ENCODE measurements at regions not wholly inside any gene's neighbourhood (a gene's known extent, or its start where the extent isn't known, plus 50 kb on each side); places are given as distances from the start of the nearest gene placed in this dataset.
"Not testable (repeated sequence)": the region's sequence is repeated elsewhere in the genome, so short reads cannot be mapped to it uniquely, and the experiment has no call there.

DNA sequence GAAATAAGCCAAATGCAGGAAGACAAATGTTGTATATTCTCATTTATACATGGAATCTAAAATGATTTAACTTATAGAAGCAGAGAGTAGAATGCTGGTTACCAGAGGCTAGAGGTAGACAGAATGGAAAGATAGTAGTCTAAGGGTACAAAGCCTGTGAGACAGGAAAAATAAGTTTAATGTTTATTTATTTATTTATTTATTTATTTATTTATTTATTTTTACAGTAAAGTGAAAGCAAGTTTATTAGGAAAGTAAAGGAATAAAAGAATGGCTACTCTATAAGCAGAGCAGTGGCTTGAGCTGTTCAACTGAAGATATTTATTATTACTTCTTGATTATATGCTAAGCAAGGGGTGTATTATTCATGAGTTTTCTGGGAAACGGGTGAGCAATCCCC is 203.2 kb downstream of the LAS1L start:
- no peak for DNase-seq

DNA sequence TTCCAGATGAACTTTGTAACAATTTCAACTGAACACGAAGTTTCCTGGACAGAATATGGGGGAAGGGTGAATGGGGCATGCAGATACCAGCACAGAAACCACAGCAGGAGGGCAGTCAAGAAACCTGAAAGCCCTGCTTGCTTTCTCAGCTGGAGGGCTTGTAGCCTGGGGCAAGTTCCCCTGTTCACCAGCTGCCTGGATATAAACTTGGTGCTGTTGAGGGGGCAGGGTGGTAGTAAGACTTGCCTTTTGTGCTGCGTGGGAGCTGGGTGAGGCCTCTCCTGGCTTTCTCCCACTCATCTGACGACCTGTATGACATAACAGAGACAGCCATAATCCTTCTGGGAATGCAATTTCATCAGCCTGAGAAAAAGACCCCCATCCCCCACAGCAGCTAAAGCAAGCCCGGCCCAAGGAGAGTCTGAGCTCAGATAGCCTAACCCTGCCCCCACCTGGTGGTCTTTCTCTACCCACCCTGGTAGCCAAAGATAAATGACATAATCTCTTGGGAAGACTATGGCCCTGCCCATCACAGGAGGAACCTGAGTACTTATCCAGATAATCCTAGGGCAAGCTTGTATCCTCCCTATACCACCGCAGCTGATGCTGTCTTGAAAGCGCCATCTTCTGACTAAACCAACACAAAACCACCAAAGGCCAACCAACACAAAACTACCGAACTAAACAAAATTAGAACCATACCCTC is 234.3 kb downstream of the LAS1L start:
- no peak for DNase-seq

- not testable (repeated sequence) for DNase-seq
Observed at GRCh38 chrX:65282905-65283304, 251.7 kb downstream of the LAS1L start.

DNA sequence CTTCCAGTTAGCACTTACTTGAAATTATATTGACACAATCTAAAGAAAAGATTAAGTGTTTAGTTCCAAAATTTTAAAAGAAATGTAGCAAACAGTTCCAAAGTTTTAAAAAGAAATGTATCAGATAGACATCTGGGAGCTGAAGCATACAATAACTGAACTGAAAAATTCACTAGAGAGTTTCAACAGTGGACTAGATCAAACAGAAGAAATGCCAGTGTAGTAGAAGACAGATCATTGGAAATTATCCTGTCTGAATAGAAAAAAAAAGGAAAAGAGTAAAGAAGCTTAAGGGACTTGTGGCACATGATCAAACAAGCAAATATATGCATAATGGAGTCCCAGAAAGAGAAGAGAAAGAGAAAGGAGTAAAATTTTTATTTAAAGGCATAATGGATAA is 261.4 kb downstream of the LAS1L start:
- no peak for DNase-seq

- DNase-seq, result no peak
Observed at GRCh38 chrX:65266482-65266881, 268.1 kb downstream of the LAS1L start.

- DNase-seq, result no peak
Observed at GRCh38 chrX:65253817-65254216, 277.6 kb upstream of the ZC4H2 start.

DNA sequence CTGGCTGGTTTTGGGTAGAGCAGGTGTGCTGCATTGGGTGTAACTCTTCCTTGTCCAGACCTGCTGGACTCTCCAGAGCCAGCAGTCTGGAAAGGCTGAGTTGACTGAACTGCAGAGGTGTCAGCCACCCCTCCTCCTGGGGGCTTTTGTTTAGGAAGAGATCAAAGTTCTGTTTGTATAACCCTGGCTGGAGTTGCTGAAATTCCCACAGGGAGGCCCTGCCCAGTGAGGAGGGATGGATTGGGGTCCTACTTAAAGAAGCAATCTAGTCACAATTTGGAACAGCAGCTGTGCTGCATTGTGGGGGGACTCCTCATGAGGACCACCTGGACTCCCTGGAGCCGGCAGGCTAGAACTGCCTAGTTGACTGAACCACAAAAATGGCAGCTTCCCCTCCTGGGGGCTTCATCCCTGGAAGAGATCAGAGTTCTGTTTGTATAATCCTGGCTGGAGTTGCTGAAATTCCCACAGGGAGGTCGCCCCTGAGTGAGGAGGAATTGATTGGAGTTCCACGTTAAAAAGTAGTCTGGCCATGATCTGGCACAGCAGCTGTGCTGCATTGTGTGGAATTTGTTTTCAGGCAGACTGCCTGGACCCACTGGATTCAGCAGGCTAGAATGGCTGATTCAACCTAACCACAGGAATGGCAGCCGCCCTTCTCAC is 264.9 kb upstream of the ZC4H2 start:
- DNase-seq, result no peak

DNA sequence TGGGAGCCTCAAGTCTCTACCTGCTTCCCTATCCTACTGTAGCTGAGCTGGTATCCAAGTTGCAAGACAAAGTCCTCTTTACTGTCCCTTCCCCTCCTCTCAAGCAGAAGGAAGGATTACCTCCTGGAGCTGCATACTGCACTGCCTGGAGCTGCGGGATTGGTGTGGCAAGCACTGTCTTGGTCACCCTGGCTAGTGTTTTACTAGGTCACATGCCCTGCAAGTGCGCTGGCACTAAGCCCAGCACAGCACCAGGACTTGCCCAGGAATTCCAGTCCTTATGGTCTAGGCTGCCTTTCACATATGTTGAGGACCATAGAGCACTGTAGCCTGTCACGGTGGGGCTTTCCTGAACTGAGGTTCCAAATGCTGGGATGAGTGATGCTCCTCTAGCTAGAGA is 227.3 kb upstream of the ZC4H2 start:
- no peak for DNase-seq

- DNase-seq, result no peak
Observed at GRCh38 chrX:65196758-65197360, 220.6 kb upstream of the ZC4H2 start.

- DNase-seq, result no peak
Observed at GRCh38 chrX:65195621-65196020, 219.4 kb upstream of the ZC4H2 start.

DNA sequence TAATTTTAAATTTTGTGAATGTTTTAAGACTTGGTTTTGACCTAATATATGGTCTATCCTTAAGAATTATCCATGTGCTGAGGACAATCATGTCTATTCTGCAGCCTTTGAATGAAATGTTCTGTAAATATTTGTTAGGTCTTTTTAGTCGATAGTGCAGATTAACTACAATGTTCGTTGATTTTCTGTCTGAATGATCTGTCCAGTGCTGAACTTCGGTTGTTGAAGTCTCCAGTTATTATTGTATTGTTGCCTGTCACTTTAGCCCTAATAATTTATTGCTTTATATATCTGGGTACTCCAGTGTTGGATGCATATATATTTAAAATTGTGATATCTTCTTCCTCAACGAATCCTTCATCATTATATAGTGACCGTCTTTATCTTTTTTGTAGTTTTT is 218.3 kb upstream of the ZC4H2 start:
- no peak for DNase-seq

GRCh38 chrX:65163325-65163724 is 187.1 kb upstream of the ZC4H2 start:
- DNase-seq, result not testable (repeated sequence)

DNA sequence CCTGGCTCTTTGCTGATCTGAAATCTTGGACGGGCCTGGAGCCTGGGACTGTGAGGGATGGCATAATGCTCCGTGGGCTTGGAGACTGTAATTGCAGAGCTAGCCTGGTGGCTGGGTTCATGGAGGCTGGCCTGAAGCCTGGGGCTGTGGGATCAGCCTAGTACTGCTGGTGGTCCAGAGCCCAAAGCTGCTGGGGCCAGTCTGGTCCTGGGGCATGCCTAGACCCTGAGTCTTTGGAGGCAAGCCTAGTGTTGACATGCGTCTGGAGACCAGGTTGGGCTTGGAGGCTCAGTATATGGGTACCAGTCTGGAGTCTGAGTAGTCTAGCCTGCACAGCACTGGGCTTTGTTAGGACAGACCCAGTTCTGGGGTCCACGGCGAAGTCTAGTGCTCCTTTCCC is 172.0 kb upstream of the ZC4H2 start:
- DNase-seq, result no peak

GRCh38 chrX:65136424-65136823 is 160.2 kb upstream of the ZC4H2 start:
- DNase-seq, result no peak

GRCh38 chrX:65127842-65128241 is 151.6 kb upstream of the ZC4H2 start:
- no peak for DNase-seq

GRCh38 chrX:65098851-65099250 is 122.6 kb upstream of the ZC4H2 start:
- no peak for DNase-seq

DNA sequence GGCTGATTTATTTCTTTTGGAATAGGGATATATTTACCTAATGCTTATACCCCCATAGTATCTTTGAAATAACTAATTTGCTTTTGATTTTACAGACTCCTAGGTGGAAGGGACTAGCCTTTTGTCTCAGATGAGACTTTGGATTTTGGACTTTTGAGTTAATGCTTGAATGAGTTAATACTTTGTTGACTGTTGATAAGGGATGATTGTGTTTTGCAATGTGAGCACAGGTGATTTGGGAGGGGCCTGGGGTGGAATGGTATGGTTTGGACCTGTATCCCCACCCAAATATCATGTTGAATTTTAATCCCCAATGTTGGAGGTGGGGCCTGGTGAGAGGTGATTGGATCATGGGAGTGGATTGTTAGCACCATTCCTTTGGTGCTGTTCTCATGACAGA is 117.4 kb upstream of the ZC4H2 start:
- DNase-seq, result no peak

GRCh38 chrX:65073233-65073632 is 97.0 kb upstream of the ZC4H2 start:
- no peak for DNase-seq

- no peak for DNase-seq
Observed at GRCh38 chrX:65072590-65072989, 96.3 kb upstream of the ZC4H2 start.

- not testable (repeated sequence) for DNase-seq
Observed at GRCh38 chrX:65058626-65059025, 82.4 kb upstream of the ZC4H2 start.

DNA sequence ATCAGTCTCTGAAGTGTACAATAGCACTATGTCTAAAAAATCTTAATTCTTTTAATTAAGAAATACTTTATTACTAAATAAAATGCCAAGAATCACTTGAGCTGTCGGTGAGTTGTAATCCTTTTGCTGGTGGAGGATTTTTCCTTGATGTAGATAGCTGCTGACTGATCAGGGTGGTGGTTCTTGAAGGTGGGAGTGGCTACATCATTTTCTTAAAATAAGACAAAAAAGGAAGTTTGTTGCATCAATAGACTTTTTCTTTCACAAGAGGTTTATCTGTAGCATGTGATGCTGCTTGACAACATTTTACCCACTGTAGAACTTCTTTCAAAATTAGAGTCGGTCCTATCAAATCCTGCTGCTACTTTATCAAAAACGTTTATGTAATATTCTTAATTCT is 68.8 kb upstream of the ZC4H2 start:
- no peak for DNase-seq

DNA sequence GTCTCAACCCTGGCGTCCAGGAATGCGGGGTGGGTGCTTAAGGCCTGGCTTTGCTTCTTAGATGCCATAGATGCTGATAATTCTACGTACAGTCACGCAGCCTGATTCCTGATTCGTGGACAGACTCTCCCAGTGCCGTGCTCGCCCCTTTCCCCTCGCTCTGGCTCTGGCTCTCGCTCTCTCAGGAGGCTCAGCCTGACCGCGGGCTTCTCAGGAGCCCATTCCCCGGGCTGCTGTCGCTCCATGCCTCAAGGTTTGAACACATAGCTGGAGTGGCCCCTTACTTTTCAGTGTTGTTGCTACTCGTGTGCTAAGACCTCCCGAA is 59.2 kb upstream of the ZC4H2 start:
- no peak for DNase-seq

DNA sequence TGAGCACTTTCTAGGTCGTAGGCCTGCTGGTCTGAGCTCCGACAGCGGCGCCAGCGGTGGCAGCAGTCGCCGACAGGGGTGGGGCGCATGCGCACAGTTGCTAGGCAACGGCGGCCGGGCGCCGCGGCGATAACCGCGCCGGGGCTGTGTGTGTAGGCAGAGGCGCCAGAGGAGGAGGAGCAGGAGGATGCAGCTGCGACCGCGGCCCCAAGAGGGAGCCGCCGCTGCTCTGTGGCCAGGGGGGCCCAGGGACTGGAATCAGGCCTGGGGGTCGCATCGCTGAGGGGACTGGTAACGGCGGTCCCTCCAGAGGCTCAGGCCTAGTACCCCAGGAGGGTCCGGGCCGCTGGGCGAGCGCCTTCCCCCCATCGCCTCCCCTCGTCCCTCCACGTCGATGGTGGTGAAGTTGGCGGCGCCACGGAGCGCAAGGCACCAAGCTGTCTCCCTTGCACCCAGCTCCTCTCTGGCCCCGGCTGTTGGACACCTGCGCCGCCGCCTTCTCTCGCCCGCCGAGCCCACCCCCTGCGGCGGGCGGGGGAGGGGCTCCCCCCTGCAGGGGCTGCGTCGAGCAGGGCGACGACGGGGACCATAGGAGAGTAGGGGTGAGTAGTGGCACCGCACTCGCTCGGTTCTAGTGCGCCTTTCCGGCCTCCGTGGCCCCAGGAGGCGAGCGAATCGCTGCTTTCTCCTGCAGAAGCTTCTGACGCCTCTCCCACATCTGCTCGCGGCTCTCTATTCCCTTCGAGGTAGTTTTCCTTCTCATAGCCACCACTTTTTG is 58.6 kb upstream of the ZC4H2 start, which contains the start of gene ZC3H12B:
Gene ZC3H12B (plus strand): TSS at position 159 of the 778 bp plus-strand sequence.
- peak; percentile 83 for DNase-seq

GRCh38 chrX:65034292-65034667 is 58.0 kb upstream of the ZC4H2 start:
- DNase-seq, result no peak

Measured in activated CD8-positive, alpha-beta memory T cell treated with anti-CD3 and anti-CD28 coated beads, Interleukin-2, amount 50 U/mL, for 4 hours (primary cell).